AG09309 (cell line): ENCODE measurements at regions not wholly inside any gene's neighbourhood (a gene's known extent, or its start where the extent isn't known, plus 50 kb on each side); places are given as distances from the start of the nearest gene placed in this dataset.

Source experiments
- DNase-seq: peaks from one replicate; pipeline ENCODE4 v3.0.0-alpha.2; 2010; ENCODE audit warnings: low read depth
- H3K4me3 ChIP-seq: 2 replicates; pipeline ENCODE4 v1.5.1; 2011; ENCODE audit warnings: mild to moderate bottlenecking, low read depth, low read length, moderate library complexity; ENCODE audit not compliant: control insufficient read depth
- TF ChIP-seq, protein P1 (sequence below): IDR thresholded peaks from 2 replicates; pipeline ENCODE4 v1.5.1; 2011; ENCODE audit warnings: mild to moderate bottlenecking, low read depth, low read length, inconsistent platforms; ENCODE audit not compliant: insufficient read depth, control insufficient read depth; ENCODE audit errors: missing control alignments

DNA sequence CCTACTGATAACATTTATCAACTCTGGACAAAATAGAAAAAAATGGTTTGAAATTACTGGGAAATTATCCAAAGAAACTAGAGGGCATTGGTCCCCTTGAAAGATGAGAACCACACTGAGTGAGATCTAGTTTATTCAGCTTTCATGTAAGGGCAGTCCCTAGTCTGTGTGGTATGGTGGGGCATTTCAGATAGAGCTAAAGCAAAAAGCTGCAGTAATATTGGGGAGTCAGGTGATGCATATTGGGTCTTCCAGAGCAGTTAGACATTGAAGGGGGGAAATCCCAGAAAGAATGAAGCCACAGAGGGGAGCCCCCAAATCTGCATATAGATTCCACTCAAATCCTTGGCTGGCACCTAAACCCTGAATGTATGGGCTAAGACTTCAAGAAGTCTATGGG, 347.7 kb upstream of the POU3F1 start:
- no peak for DNase-seq
- no peak overlapping the region for H3K4me3 ChIP-seq
- TF ChIP-seq, protein P1, sequence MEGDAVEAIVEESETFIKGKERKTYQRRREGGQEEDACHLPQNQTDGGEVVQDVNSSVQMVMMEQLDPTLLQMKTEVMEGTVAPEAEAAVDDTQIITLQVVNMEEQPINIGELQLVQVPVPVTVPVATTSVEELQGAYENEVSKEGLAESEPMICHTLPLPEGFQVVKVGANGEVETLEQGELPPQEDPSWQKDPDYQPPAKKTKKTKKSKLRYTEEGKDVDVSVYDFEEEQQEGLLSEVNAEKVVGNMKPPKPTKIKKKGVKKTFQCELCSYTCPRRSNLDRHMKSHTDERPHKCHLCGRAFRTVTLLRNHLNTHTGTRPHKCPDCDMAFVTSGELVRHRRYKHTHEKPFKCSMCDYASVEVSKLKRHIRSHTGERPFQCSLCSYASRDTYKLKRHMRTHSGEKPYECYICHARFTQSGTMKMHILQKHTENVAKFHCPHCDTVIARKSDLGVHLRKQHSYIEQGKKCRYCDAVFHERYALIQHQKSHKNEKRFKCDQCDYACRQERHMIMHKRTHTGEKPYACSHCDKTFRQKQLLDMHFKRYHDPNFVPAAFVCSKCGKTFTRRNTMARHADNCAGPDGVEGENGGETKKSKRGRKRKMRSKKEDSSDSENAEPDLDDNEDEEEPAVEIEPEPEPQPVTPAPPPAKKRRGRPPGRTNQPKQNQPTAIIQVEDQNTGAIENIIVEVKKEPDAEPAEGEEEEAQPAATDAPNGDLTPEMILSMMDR: no peak

GRCh38 chr1:38392861-38393260, 346.3 kb upstream of the POU3F1 start:
- DNase-seq: no peak
- TF ChIP-seq, protein P1: no peak
- no peak overlapping the region for H3K4me3 ChIP-seq

DNA sequence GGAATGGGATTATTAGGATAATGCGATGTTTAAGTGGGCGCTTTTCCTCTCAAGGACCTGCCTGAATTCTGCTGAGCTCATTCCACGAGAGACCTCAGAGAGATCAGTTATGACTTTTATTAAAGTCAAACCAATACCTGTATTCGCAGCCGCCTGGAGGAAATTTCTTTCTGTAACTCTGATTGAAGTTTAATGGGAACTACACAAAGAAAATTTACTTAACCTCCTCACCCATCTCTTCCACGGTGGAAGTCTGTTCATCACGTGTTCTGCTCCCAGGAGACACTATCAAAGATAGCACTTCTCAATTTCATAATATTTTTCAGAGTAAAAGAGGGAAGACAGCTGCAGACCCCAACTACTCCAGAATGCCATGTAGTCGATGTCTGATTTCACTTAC, 334.7 kb upstream of the POU3F1 start:
- TF ChIP-seq, protein P1: no peak
- no peak overlapping the region for H3K4me3 ChIP-seq
- no peak for DNase-seq

DNA sequence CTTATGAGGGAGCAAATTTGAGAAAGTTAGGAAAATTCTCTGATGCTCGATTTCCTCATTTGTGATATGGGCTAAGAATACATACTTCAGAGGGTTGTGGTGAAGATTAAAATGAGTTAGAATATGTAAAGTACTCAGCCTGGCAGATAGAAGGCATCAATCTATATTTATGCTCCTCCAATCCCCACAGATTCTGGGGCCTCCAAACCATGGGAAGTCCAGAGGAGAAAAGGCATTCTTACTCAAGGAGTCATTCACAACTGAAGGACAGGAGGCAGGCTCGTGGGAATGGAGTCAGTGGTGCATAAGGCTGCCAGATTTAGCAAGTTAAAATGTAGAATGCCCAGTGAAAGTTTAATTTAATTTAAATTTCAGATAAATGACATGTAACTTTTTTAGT, 330.0 kb upstream of the POU3F1 start:
- H3K4me3 ChIP-seq: no peak overlapping the region
- DNase-seq: no peak
- TF ChIP-seq, protein P1: no peak

- TF ChIP-seq, protein P1: no peak
- DNase-seq: no peak
- no peak overlapping the region for H3K4me3 ChIP-seq
Measured at GRCh38 chr1:38375035-38375434, 328.4 kb upstream of the POU3F1 start.

- TF ChIP-seq, protein P1: no peak
- no peak for DNase-seq
- no peak overlapping the region for H3K4me3 ChIP-seq
Measured at GRCh38 chr1:38371505-38371844, 324.9 kb upstream of the POU3F1 start.
